Pancreas (tissue), 10 donors: ENCODE measurements at regions not wholly inside any gene's neighbourhood (a gene's known extent, or its start where the extent isn't known, plus 50 kb on each side); places are given as distances from the start of the nearest gene placed in this dataset.

Source experiments
- ATAC-seq, 4 donors: fragments of 200-7000 bp; cut with Tn5 transposase; one replicate each; pipeline versions ENCODE4 v1.8.0 to v1.9.1; 2020; ENCODE audit warnings: mild to moderate bottlenecking in 4 of 4, moderate library complexity in 4 of 4
- DNase-seq, 6 donors: peaks; one replicate each; pipeline ENCODE4 v3.0.0-alpha.2; 2020
- FAIRE-seq: peaks from 2 replicates; lab custom pipeline; 2012; peaks lifted over from hg19 to GRCh38; lab: Jason Lieb, UNC
- H3K27ac ChIP-seq, 4 donors: fragments of 200-600 bp; sonication (generic); 1 replicate in 3 of 4; 2 replicates in 1 of 4; pipeline versions ENCODE4 v1.5.0 to v1.8.0; 2020
- H3K27me3 ChIP-seq, 4 donors: fragments of 200-600 bp; one replicate each; pipeline ENCODE4 v1.8.0; 2021
- H3K36me3 ChIP-seq, 3 donors: fragments of 200-600 bp; sonication (generic) in 1 of 3; one replicate each; pipeline versions ENCODE4 v1.5.0 to v1.8.0; 2020 to 2021
- H3K4me1 ChIP-seq, 3 donors: fragments of 200-600 bp; one replicate each; pipeline ENCODE4 v1.8.0; 2021
- H3K4me3 ChIP-seq, 4 donors: fragments of 200-600 bp; sonication (generic) in 2 of 4; one replicate each; pipeline versions ENCODE4 v1.5.0 to v1.8.0; 2020 to 2021
- H3K9me3 ChIP-seq, 4 donors: fragments of 200-600 bp; one replicate each; pipeline ENCODE4 v1.8.0; 2021
- WGBS, 2 donors: extraction: QIAGEN DNeasy Blood & Tissue Kit; methylation state at CpG; one replicate each; pipeline ENCODE4 v1.1.7; 2013; 5-methylcytosine and 5-hydroxymethylcytosine counted together
- intact Hi-C, 3 donors: fragments of 100-400 bp; cut with DNase I; formaldehyde crosslinking; loops; one replicate each; pipeline versions ENCODE4 v1.11.1 to v1.14.2; 2022
- TF ChIP-seq, protein P1 (sequence below), 4 donors: fragments of 200-600 bp; sonication (generic) in 3 of 4; IDR thresholded peaks; one replicate each; pipeline versions ENCODE4 v1.5.0 to v1.8.0; 2021; ENCODE audit warnings: antibody characterized with exemption in 4 of 4
- donor health status: healthy with polysubstance abuse.
- donor health status: DM: no; HTN: no; CAD: no; lungs with moderate emphysema.
- donor health status: DM: no; HTN: no; CAD: no.
- donor health status: control.
- donor health status: control.
- donor health status: Bipolar disorder and iron deficiency.
- donor health status: DM: yes; HTN: yes; CAD: no.
- donor health status: DM: no; HTN: no; CAD: no.
- donor health status: DM: no; HTN: no; CAD: no.
- donor health status: DM: yes; HTN: yes; CAD: no.

DNA sequence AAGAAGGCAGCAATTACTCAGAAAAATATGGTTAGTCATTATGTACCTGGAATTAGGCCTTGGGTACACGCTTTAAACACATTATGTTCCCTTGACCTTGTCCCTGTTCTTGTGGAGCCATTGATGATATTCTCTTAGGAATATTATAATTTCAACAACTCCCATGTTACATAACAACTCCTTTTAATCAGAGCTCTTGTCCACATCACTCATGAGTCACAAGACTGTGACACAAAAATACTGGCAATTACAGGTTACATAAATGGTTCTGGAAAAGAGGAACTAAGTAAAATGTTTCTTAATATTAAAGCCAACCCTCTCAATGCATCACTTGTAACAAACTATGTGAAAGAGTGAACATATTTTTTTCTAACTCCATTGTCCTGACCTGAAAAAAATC lies 143.8 kb upstream of the PCLO start:
- Histone ChIP-seq H3K9me3 (no peaks in the 10 kb centered on the region), H3K4me1 (no peaks in the 10 kb centered on the region), H3K27me3 (no peaks in the 10 kb centered on the region), H3K27ac (no peak overlapping the region), H3K4me3 (no peak overlapping the region), H3K36me3 (no peaks in the 10 kb centered on the region)
- DNase-seq: no peak
- TF ChIP-seq, protein P1, sequence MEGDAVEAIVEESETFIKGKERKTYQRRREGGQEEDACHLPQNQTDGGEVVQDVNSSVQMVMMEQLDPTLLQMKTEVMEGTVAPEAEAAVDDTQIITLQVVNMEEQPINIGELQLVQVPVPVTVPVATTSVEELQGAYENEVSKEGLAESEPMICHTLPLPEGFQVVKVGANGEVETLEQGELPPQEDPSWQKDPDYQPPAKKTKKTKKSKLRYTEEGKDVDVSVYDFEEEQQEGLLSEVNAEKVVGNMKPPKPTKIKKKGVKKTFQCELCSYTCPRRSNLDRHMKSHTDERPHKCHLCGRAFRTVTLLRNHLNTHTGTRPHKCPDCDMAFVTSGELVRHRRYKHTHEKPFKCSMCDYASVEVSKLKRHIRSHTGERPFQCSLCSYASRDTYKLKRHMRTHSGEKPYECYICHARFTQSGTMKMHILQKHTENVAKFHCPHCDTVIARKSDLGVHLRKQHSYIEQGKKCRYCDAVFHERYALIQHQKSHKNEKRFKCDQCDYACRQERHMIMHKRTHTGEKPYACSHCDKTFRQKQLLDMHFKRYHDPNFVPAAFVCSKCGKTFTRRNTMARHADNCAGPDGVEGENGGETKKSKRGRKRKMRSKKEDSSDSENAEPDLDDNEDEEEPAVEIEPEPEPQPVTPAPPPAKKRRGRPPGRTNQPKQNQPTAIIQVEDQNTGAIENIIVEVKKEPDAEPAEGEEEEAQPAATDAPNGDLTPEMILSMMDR (IDR thresholded peaks at IDR 0.05): no peak
- ATAC-seq: no peak
- FAIRE-seq: no peak
- 0% methylated on average over 1 of the region's 1 CpG for WGBS, 2 donors
- intact Hi-C loops: no loop called here

DNA sequence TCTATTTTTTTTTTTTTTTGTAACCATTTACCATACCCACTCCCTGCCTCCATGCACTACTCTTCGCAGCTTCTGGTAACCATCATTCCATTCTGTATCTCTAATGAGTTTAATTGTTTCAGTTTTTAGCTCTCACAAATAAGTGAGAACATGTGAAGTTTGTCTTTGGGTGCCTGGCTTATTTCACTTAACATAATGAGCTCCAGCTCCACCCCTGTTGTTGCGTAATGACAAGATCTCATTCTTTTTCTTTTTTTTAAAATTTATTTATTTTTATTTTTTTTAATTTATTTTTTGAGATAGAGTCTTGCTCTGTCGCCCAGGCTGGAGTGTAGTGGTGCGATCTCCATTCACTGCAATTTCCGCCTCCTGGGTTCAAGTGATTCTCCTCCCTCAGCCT lies 142.3 kb upstream of the PCLO start:
- Histone ChIP-seq H3K9me3 (no peaks in the 10 kb centered on the region), H3K4me3 (no peak overlapping the region), H3K27ac (no peak overlapping the region), H3K36me3 (no peaks in the 10 kb centered on the region), H3K4me1 (no peaks in the 10 kb centered on the region), H3K27me3 (no peaks in the 10 kb centered on the region)
- TF ChIP-seq, protein P1 (IDR thresholded peaks at IDR 0.05): no peak
- intact Hi-C loops: no loop called here
- DNase-seq: no peak
- no peak for ATAC-seq
- WGBS, 2 donors: 90% methylated on average over 5 of the region's 5 CpGs
- FAIRE-seq: no peak

GRCh38 chr7:83301416-83301815 lies 138.7 kb upstream of the PCLO start:
- no peak for ATAC-seq
- no peak for DNase-seq
- Histone ChIP-seq H3K4me1 (no peaks in the 10 kb centered on the region), H3K36me3 (no peaks in the 10 kb centered on the region), H3K27me3 (no peaks in the 10 kb centered on the region), H3K27ac (no peak overlapping the region), H3K4me3 (no peak overlapping the region), H3K9me3 (no peaks in the 10 kb centered on the region)
- 40 to 44% methylated on average over 1 of the region's 1 CpG for WGBS, 2 donors
- TF ChIP-seq, protein P1 (IDR thresholded peaks at IDR 0.05): no peak
- no peak for FAIRE-seq
- intact Hi-C loops: no loop called here

- TF ChIP-seq, protein P1 (IDR thresholded peaks at IDR 0.05): no peak
- DNase-seq (no peak), ATAC-seq (no peak), FAIRE-seq (no peak)
- 78 to 93% methylated on average over 4 of the region's 4 CpGs for WGBS, 2 donors
- no peaks in the 10 kb centered on the region for H3K27me3 ChIP-seq
- H3K9me3 ChIP-seq: no peaks in the 10 kb centered on the region
- H3K4me1 ChIP-seq: no peaks in the 10 kb centered on the region
- H3K4me3 ChIP-seq: no peak overlapping the region
- no peak overlapping the region for H3K27ac ChIP-seq
- H3K36me3 ChIP-seq: no peaks in the 10 kb centered on the region
- intact Hi-C loops: no loop called here
Observed at GRCh38 chr7:83290211-83290610, 127.5 kb upstream of the PCLO start.

- no peak for DNase-seq
- no peak overlapping the region for H3K27ac ChIP-seq
- WGBS, 2 donors: 45 to 50% methylated on average over 5 of the region's 5 CpGs
- no peak for FAIRE-seq
- H3K4me3 ChIP-seq: no peak overlapping the region
- H3K36me3 ChIP-seq: no peaks in the 10 kb centered on the region
- H3K27me3 ChIP-seq: no peaks in the 10 kb centered on the region
- H3K9me3 ChIP-seq: no peaks in the 10 kb centered on the region
- no peaks in the 10 kb centered on the region for H3K4me1 ChIP-seq
- TF ChIP-seq, protein P1 (IDR thresholded peaks at IDR 0.05): no peak
- no peak for ATAC-seq
- intact Hi-C loops: no loop called here
Observed at GRCh38 chr7:83289419-83289993, 126.8 kb upstream of the PCLO start.
